GM13977 (cell line): ENCODE measurements at regions not wholly inside any gene's neighbourhood (a gene's known extent, or its start where the extent isn't known, plus 50 kb on each side); places are given as distances from the start of the nearest gene placed in this dataset.

Experiments used
- DNase-seq: peaks from one replicate; pipeline ENCODE4 v3.0.0; 2012; ENCODE audit warnings: low spot score
- CTCF ChIP-seq: IDR thresholded peaks from 2 replicates; pipeline ENCODE4 v1.5.1; 2012; ENCODE audit warnings: mild to moderate bottlenecking, control low read depth; ENCODE audit not compliant: insufficient read depth; ENCODE audit errors: extremely low read depth, missing control alignments
- in situ Hi-C: fragments of 300-500 bp; cut with MboI; formaldehyde crosslinking; loops from one replicate; pipeline ENCODE4 v1.12.0; 2022; ENCODE audit warnings: low sequenced_read_pairs, low pct_unique_long_range_greater_than_20kb, mixed read lengths, inconsistent platforms; ENCODE audit not compliant: unreplicated experiment

DNA sequence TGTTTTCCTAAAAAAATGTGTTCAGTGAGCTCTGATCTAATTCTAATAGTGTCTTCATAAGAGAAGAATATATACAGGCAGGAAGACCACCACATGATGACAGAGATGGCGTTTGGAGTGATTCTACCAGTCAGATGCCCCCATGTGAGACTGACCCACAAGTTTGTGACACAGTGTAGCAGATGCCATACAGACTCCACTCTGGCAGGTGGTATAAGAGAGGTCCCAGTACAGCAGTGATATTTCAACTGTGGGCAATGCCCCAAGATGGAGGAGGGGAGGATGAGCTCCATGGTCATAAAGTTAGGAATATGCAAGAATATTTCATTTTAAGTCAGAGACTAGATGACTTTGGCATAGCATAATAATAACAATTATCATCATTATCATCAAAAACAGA is 1022.6 kb downstream of the KCNMA1 start:
- TF ChIP-seq CTCF: no peak

More for the DNA sequence above, 1022.6 kb downstream of the KCNMA1 start:
- in situ Hi-C loops: no loop called here
- DNase-seq: no peak
